ENCODE measurements at regions not wholly inside any gene's neighbourhood (a gene's known extent, or its start where the extent isn't known, plus 50 kb on each side); places are given as distances from the start of the nearest gene placed in this dataset.

- TF ChIP-seq CTCF (conservative IDR thresholded peaks at IDR 0.05; ENCODE audit: low read depth, low read length) (peak; percentile 54), EZH2 (IDR thresholded peaks at IDR 0.05; ENCODE audit: borderline replicate concordance, low read depth, low read length, poor library complexity, severe bottlenecking) (no peak)
Measured at GRCh38 chr20:54980103-54980960, 504.9 kb downstream of the DOK5 start.
